ENCODE measurements at regions not wholly inside any gene's neighbourhood (a gene's known extent, or its start where the extent isn't known, plus 50 kb on each side); places are given as distances from the start of the nearest gene placed in this dataset.

- TF ChIP-seq CTCF (conservative IDR thresholded peaks at IDR 0.05 in 1 of 2, IDR thresholded peaks at IDR 0.05 in 1 of 2; ENCODE audit: low read depth in 1 of 2, low read length in 2 of 2) = no peak
- TF ChIP-seq EZH2 (IDR thresholded peaks at IDR 0.05; ENCODE audit: low read length, missing control alignments) = no peak
These were observed 132.8 kb upstream of the NR2F2 start for GRCh38 chr15:96197721-96198120.

Measured in fibroblast of lung (primary cell).